ENCODE measurements at regions not wholly inside any gene's neighbourhood (a gene's known extent, or its start where the extent isn't known, plus 50 kb on each side); places are given as distances from the start of the nearest gene placed in this dataset.

DNA sequence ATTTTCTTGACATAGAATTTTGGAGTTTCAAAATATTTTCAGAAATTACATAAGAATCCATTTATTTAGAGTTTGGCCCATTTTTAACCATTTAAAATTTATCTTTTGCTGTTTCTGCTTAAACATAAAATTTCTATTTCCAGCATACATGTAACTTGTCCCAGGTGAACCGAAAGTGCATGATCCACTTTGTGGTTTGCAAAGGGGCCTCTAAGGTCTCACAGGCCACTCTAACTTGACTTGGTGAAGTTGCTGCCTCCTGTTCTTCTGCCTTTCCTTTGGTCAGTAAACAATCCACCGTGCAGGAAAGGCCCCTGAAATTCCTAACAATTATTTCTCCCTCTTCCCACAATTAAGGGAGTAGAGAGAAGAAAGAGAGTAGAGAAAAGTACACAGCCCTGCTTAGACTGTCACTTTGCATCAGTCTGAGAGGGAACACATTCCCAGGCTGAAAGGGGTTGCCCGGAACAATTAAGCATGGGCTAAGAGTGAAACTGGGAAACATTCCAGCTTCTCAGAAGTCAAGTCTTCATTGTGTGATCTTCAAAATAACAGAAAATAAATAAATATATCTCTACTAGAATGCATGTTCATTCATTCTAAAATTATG, 79.5 kb upstream of the SEMA3A start:
- no peaks in the 10 kb centered on the region for H3K79me2 ChIP-seq (ENCODE audit: insufficient read depth, low read length)
- BruUV-seq (replicated peaks): no TSS peak
- RAD21 ChIA-PET (ENCODE audit: low non-redundant PET in 1 of 2, low total read pairs in 2 of 2, uncharacterized antibody in 2 of 2, unreplicated experiment in 2 of 2): no interaction called here
- POLR2A ChIA-PET: no interaction called here
- no peaks in the 10 kb centered on the region for H4K20me1 ChIP-seq (ENCODE audit: insufficient read depth)
- H3K4me2 ChIP-seq (ENCODE audit: low read length): no peak overlapping the region
- H3K27me3 ChIP-seq (ENCODE audit: insufficient read depth, low read length): no peaks in the 10 kb centered on the region
- no peak overlapping the region for H3K4me3 ChIP-seq (replicated peaks in 1 of 2; ENCODE audit: low read depth in 1 of 2, low read length in 2 of 2)
- H3K9me2 ChIP-seq (ENCODE audit: insufficient read depth): no peaks in the 10 kb centered on the region
- DNase-seq (ENCODE audit: low read depth, low spot score) (no peak), ATAC-seq (no peak)
- no peaks in the 10 kb centered on the region for H3K4me1 ChIP-seq (ENCODE audit: control insufficient read depth in 1 of 2, insufficient read depth in 2 of 2, low read length in 2 of 2)
- TF ChIP-seq TCF7L2 (IDR thresholded peaks at IDR 0.05; ENCODE audit: borderline replicate concordance, extremely low read depth, insufficient read depth, insufficient read length) (no peak), SRF (IDR thresholded peaks at IDR 0.05; ENCODE audit: low read depth) (no peak), JUND (IDR thresholded peaks at IDR 0.05) (no peak), POLR2AphosphoS5 (IDR thresholded peaks at IDR 0.05; ENCODE audit: low read depth, low read length) (no peak), YY1 (IDR thresholded peaks at IDR 0.05; ENCODE audit: extremely low read depth, insufficient replicate concordance, low read depth, low read length) (no peak), EZH2phosphoT487 (IDR thresholded peaks at IDR 0.05; ENCODE audit: borderline replicate concordance) (no peak), EZH2 (IDR thresholded peaks at IDR 0.05) (no peak), POLR2A (IDR thresholded peaks at IDR 0.05; ENCODE audit: borderline replicate concordance, extremely low read depth, insufficient read depth, insufficient read length) (no peak), ZNF274 (IDR thresholded peaks at IDR 0.05; ENCODE audit: low read depth, low read length) (no peak), EGR1 (IDR thresholded peaks at IDR 0.05; ENCODE audit: low read depth) (no peak), SIN3A (IDR thresholded peaks at IDR 0.05; ENCODE audit: low read depth) (no peak)
- H3K36me3 ChIP-seq (ENCODE audit: control insufficient read depth in 1 of 2, insufficient read depth in 2 of 2, low read length in 2 of 2): no peaks in the 10 kb centered on the region
- no peak overlapping the region for H2AFZ ChIP-seq (ENCODE audit: low read depth, low read length, poor library complexity, severe bottlenecking)
- H3K27ac ChIP-seq (ENCODE audit: low read depth, low read length): no peak overlapping the region
- CTCF ChIA-PET: no interaction called here
- intact Hi-C loops (cut with micrococcal nuclease): no loop called here
- H3K9me3 ChIP-seq (ENCODE audit: control insufficient read depth in 1 of 2, insufficient read depth in 1 of 2, low read depth in 1 of 2, low read length in 2 of 2): no peaks in the 10 kb centered on the region
- no peak overlapping the region for H3K9ac ChIP-seq (ENCODE audit: low read length)

- no TSS peak for BruUV-seq (replicated peaks)
- POLR2A ChIA-PET: no interaction called here
- no peaks in the 10 kb centered on the region for H3K9me2 ChIP-seq (ENCODE audit: insufficient read depth)
- no peak overlapping the region for H2AFZ ChIP-seq (ENCODE audit: low read depth, low read length, poor library complexity, severe bottlenecking)
- no peak for ATAC-seq
- no peaks in the 10 kb centered on the region for H3K4me1 ChIP-seq (ENCODE audit: control insufficient read depth in 1 of 2, insufficient read depth in 2 of 2, low read length in 2 of 2)
- H3K27ac ChIP-seq (ENCODE audit: low read depth, low read length): no peak overlapping the region
- intact Hi-C loops (cut with micrococcal nuclease): no loop called here
- no peak overlapping the region for H3K4me2 ChIP-seq (ENCODE audit: low read length)
- no peak for DNase-seq (ENCODE audit: low read depth, low spot score)
- no peaks in the 10 kb centered on the region; the same call in 1 of the 2 replicates for H4K20me1 ChIP-seq (ENCODE audit: insufficient read depth)
- H3K79me2 ChIP-seq (ENCODE audit: insufficient read depth, low read length): no peaks in the 10 kb centered on the region
- RAD21 ChIA-PET (ENCODE audit: low non-redundant PET in 1 of 2, low total read pairs in 2 of 2, uncharacterized antibody in 2 of 2, unreplicated experiment in 2 of 2): no interaction called here
- no peak overlapping the region for H3K9ac ChIP-seq (ENCODE audit: low read length)
- TF ChIP-seq, protein P1, sequence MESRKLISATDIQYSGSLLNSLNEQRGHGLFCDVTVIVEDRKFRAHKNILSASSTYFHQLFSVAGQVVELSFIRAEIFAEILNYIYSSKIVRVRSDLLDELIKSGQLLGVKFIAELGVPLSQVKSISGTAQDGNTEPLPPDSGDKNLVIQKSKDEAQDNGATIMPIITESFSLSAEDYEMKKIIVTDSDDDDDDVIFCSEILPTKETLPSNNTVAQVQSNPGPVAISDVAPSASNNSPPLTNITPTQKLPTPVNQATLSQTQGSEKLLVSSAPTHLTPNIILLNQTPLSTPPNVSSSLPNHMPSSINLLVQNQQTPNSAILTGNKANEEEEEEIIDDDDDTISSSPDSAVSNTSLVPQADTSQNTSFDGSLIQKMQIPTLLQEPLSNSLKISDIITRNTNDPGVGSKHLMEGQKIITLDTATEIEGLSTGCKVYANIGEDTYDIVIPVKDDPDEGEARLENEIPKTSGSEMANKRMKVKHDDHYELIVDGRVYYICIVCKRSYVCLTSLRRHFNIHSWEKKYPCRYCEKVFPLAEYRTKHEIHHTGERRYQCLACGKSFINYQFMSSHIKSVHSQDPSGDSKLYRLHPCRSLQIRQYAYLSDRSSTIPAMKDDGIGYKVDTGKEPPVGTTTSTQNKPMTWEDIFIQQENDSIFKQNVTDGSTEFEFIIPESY (IDR thresholded peaks at IDR 0.05; ENCODE audit: extremely low read depth, insufficient replicate concordance, low read length): no peak
- TF ChIP-seq ZFX (IDR thresholded peaks at IDR 0.05) (no peak), EZH2 (IDR thresholded peaks at IDR 0.05) (no peak), ELF1 (IDR thresholded peaks at IDR 0.05; ENCODE audit: borderline replicate concordance, low read depth) (no peak)
- H3K36me3 ChIP-seq (ENCODE audit: control insufficient read depth in 1 of 2, insufficient read depth in 2 of 2, low read length in 2 of 2): no peaks in the 10 kb centered on the region
- no peak overlapping the region for H3K4me3 ChIP-seq (replicated peaks in 1 of 2; ENCODE audit: low read depth in 1 of 2, low read length in 2 of 2)
- H3K9me3 ChIP-seq (ENCODE audit: control insufficient read depth in 1 of 2, insufficient read depth in 1 of 2, low read depth in 1 of 2, low read length in 2 of 2): no peaks in the 10 kb centered on the region
- no peaks in the 10 kb centered on the region for H3K27me3 ChIP-seq (ENCODE audit: insufficient read depth, low read length)
- CTCF ChIA-PET: no interaction called here
These were observed 77.0 kb upstream of the SEMA3A start for GRCh38 chr7:84271543-84271942.

Measured in HCT116 (cell line).